Osteoblast (primary cell): ENCODE measurements at regions not wholly inside any gene's neighbourhood (a gene's known extent, or its start where the extent isn't known, plus 50 kb on each side); places are given as distances from the start of the nearest gene placed in this dataset.
A peak's percentile ranks its signal among the peaks of the same experiment; 100 is the strongest.

ENCODE experiments used
- DNase-seq: peaks from one replicate; pipeline ENCODE4 v3.0.0; 2011; ENCODE audit warnings: low spot score, mixed read lengths; ENCODE audit not compliant: insufficient read length; ENCODE audit errors: missing footprints
- H2AFZ ChIP-seq: 2 replicates; pipeline ENCODE4 v1.6.0; 2011; ENCODE audit warnings: mild to moderate bottlenecking, low read length
- H3K27ac ChIP-seq: 2 replicates; pipeline ENCODE4 v1.5.1; 2011; ENCODE audit warnings: mild to moderate bottlenecking, low read depth, low read length, moderate library complexity
- H3K27me3 ChIP-seq: 2 replicates; pipeline ENCODE4 v1.6.0; 2012; ENCODE audit warnings: mild to moderate bottlenecking, control low read depth, inconsistent platforms, low read length, moderate library complexity; ENCODE audit not compliant: insufficient read depth
- H3K36me3 ChIP-seq: 2 replicates; pipeline ENCODE4 v1.5.1; 2011; ENCODE audit warnings: mild to moderate bottlenecking, low read length, control low read depth, moderate library complexity; ENCODE audit not compliant: insufficient read depth
- H3K4me1 ChIP-seq: 2 replicates; pipeline ENCODE4 v1.5.1; 2011; ENCODE audit warnings: mild to moderate bottlenecking, low read length, control low read depth, moderate library complexity; ENCODE audit not compliant: insufficient read depth
- H3K4me2 ChIP-seq: 2 replicates; pipeline ENCODE4 v1.6.0; 2011; ENCODE audit warnings: mild to moderate bottlenecking, low read length; ENCODE audit not compliant: insufficient read depth
- H3K4me3 ChIP-seq: fragments of 200-600 bp; sonication (generic); 3 replicates; pipeline ENCODE4 v1.5.1; 2012; ENCODE audit warnings: mild to moderate bottlenecking, low read length, inconsistent platforms; ENCODE audit not compliant: insufficient read depth
- H3K79me2 ChIP-seq: 2 replicates; pipeline ENCODE4 v1.6.0; 2012; ENCODE audit warnings: mild to moderate bottlenecking, low read length, control low read depth, inconsistent platforms; ENCODE audit not compliant: insufficient read depth
- H3K9me3 ChIP-seq: 2 replicates; pipeline ENCODE4 v1.5.1; 2011; ENCODE audit warnings: low read depth, low read length, control low read depth
- H4K20me1 ChIP-seq: 2 replicates; pipeline ENCODE4 v1.6.0; 2012; ENCODE audit warnings: mild to moderate bottlenecking, low read length, control low read depth; ENCODE audit not compliant: insufficient read depth
- CTCF ChIP-seq: IDR thresholded peaks from 2 replicates; pipeline ENCODE4 v1.5.1; 2011; ENCODE audit warnings: mild to moderate bottlenecking, low read depth, low read length, moderate library complexity; ENCODE audit errors: extremely low read depth

- H4K20me1 ChIP-seq = no peaks in the 10 kb centered on the region
- H3K27me3 ChIP-seq = no peaks in the 10 kb centered on the region
- H3K4me3 ChIP-seq = no peak overlapping the region
- H2AFZ ChIP-seq = no peak overlapping the region
- no peaks in the 10 kb centered on the region for H3K79me2 ChIP-seq
- H3K4me1 ChIP-seq = no peaks in the 10 kb centered on the region
- no peaks in the 10 kb centered on the region for H3K36me3 ChIP-seq
- DNase-seq = no peak
- no peak overlapping the region for H3K27ac ChIP-seq
- no peak overlapping the region for H3K4me2 ChIP-seq
- H3K9me3 ChIP-seq = no peaks in the 10 kb centered on the region
- TF ChIP-seq CTCF = no peak
Measured at GRCh38 chr1:165137551-165138316, 218.8 kb downstream of the LMX1A start.

- Histone ChIP-seq H4K20me1 (no peaks in the 10 kb centered on the region), H3K4me2 (no peak overlapping the region), H3K4me3 (no peak overlapping the region), H3K9me3 (no peaks in the 10 kb centered on the region), H3K27me3 (no peaks in the 10 kb centered on the region), H3K79me2 (no peaks in the 10 kb centered on the region), H2AFZ (no peak overlapping the region), H3K27ac (no peak overlapping the region), H3K36me3 (no peaks in the 10 kb centered on the region), H3K4me1 (no peaks in the 10 kb centered on the region)
- no peak for TF ChIP-seq CTCF
- DNase-seq = no peak
Measured at GRCh38 chr1:165134431-165134830, 222.1 kb downstream of the LMX1A start.

GRCh38 chr1:165129568-165130164, 226.8 kb downstream of the LMX1A start:
- no peaks in the 10 kb centered on the region for H3K36me3 ChIP-seq
- TF ChIP-seq CTCF = peak; percentile 54
- peak; percentile 43 for DNase-seq
- no peaks in the 10 kb centered on the region for H3K27me3 ChIP-seq
- no peak overlapping the region for H3K4me3 ChIP-seq
- no peaks in the 10 kb centered on the region for H3K9me3 ChIP-seq
- H4K20me1 ChIP-seq = no peaks in the 10 kb centered on the region
- H2AFZ ChIP-seq = no peak overlapping the region
- H3K4me1 ChIP-seq = no peaks in the 10 kb centered on the region
- no peak overlapping the region for H3K27ac ChIP-seq
- H3K79me2 ChIP-seq = no peaks in the 10 kb centered on the region
- H3K4me2 ChIP-seq = no peak overlapping the region

GRCh38 chr1:165124772-165125171, 231.7 kb downstream of the LMX1A start:
- Histone ChIP-seq H3K4me1 (no peaks in the 10 kb centered on the region), H3K27me3 (no peaks in the 10 kb centered on the region), H3K4me2 (no peak overlapping the region), H3K9me3 (no peaks in the 10 kb centered on the region), H3K79me2 (no peaks in the 10 kb centered on the region), H3K27ac (no peak overlapping the region), H3K4me3 (no peak overlapping the region), H3K36me3 (no peaks in the 10 kb centered on the region), H2AFZ (no peak overlapping the region), H4K20me1 (no peaks in the 10 kb centered on the region)
- DNase-seq = no peak
- TF ChIP-seq CTCF = no peak
